ENCODE measurements at regions not wholly inside any gene's neighbourhood (a gene's known extent, or its start where the extent isn't known, plus 50 kb on each side); places are given as distances from the start of the nearest gene placed in this dataset.

DNA sequence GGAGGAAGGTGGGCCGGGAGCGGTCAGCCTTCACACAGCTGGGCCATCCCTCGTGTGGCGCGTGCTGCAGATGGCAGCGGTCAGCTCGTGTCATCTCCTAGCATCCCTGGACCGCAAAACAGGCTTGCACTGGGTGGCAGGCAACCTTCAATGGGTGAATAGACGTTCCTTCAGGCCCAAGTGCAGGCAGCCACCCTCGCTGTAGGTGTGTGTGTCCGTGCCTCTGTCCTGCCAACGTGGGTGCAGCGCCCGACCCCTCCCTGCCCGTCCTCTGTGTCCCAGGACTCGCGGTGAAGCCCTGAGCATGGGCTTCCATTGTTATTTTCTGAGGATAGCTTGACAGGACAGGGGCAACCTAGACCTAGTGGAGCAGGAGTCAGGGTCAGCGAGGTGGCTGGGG, 79.8 kb upstream of the STOX2 start:
- no peak for DNase-seq (ENCODE audit: low read depth)
- TF ChIP-seq CTCF (conservative IDR thresholded peaks at IDR 0.05; ENCODE audit: low read depth, low read length): no peak
- H3K4me3 ChIP-seq (ENCODE audit: low read depth, low read length): no peak overlapping the region

GRCh38 chr4:183826461-183826860, 78.6 kb upstream of the STOX2 start:
- no peak for DNase-seq (ENCODE audit: low read depth)
- TF ChIP-seq CTCF (conservative IDR thresholded peaks at IDR 0.05; ENCODE audit: low read depth, low read length): no peak
- no peak overlapping the region for H3K4me3 ChIP-seq (ENCODE audit: low read depth, low read length)

- TF ChIP-seq CTCF (conservative IDR thresholded peaks at IDR 0.05; ENCODE audit: low read depth, low read length): no peak
- no peak for DNase-seq (ENCODE audit: low read depth)
- no peak overlapping the region for H3K4me3 ChIP-seq (ENCODE audit: low read depth, low read length)
These were observed 77.0 kb upstream of the STOX2 start for GRCh38 chr4:183828125-183828524.

DNA sequence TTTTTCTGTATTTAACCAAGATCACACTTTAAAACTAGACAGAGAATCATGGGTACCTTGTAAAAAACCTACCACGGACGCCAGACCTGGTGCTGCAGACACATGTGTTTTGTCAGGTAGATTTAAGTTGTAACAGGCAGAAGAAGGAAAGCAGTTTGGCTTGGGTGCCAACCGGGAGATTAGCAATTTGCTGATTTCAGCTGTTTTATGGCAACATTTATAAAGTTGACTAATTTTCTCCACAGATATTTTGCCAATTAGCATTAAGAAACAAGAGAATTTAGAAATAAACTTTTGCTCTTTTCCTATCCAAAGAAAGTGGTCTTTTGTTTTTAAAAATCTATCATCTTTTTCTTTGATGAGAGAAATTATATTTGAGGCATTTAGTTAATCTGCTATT, 76.3 kb upstream of the STOX2 start:
- no peak for DNase-seq (ENCODE audit: low read depth)
- no peak for TF ChIP-seq CTCF (conservative IDR thresholded peaks at IDR 0.05; ENCODE audit: low read depth, low read length)
- H3K4me3 ChIP-seq (ENCODE audit: low read depth, low read length): no peak overlapping the region

- DNase-seq (ENCODE audit: low read depth): no peak
- no peak for TF ChIP-seq CTCF (conservative IDR thresholded peaks at IDR 0.05; ENCODE audit: low read depth, low read length)
- H3K4me3 ChIP-seq (ENCODE audit: low read depth, low read length): no peak overlapping the region
These were observed 74.6 kb upstream of the STOX2 start for GRCh38 chr4:183830438-183830985.

GRCh38 chr4:183831026-183831446, 74.1 kb upstream of the STOX2 start:
- TF ChIP-seq CTCF (conservative IDR thresholded peaks at IDR 0.05; ENCODE audit: low read depth, low read length): no peak
- DNase-seq (ENCODE audit: low read depth): no peak
- no peak overlapping the region for H3K4me3 ChIP-seq (ENCODE audit: low read depth, low read length)

DNA sequence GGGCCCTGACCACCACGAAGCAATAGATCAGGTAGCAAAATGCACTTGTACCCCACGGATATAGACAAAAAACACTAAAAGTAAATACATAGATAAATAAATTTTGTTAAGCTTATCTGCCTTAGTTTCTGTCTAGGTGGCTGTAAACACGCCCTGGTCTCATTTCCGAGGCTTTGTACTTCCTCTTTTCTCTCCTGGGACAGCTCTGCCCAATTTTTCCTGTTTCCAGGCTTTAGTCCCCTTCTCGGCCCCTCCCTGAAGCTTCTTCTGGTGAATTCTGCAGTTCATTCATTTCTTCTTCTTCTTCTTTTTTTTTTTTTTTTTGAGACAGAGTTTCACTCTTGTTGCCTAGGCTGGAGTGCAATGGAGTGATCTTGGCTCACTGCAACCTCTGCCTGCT, 73.4 kb upstream of the STOX2 start:
- no peak overlapping the region for H3K4me3 ChIP-seq (ENCODE audit: low read depth, low read length)
- TF ChIP-seq CTCF (conservative IDR thresholded peaks at IDR 0.05; ENCODE audit: low read depth, low read length): no peak
- no peak for DNase-seq (ENCODE audit: low read depth)
